Effector memory CD8-positive, alpha-beta T cell (primary cell): ENCODE measurements at regions not wholly inside any gene's neighbourhood (a gene's known extent, or its start where the extent isn't known, plus 50 kb on each side); places are given as distances from the start of the nearest gene placed in this dataset.
"Not testable (repeated sequence)": the region's sequence is repeated elsewhere in the genome, so short reads cannot be mapped to it uniquely, and the experiment has no call there.

ENCODE experiments used
- ATAC-seq: fragments of 150-1000 bp; cut with Tn5 transposase; replicated peaks from 2 replicates; pipeline ENCODE4 v1.10.0; 2021; ENCODE audit warnings: mild to moderate bottlenecking, moderate library complexity
- DNase-seq, 3 experiments: peaks; one replicate each; pipeline ENCODE4 v3.0.0; 2021
- H3K27ac Mint-ChIP-seq, 2 donors: one replicate each; pipeline ENCODE4 v1.8.0; 2022; ENCODE audit warnings: mild to moderate bottlenecking in 2 of 2, mixed read lengths in 2 of 2, moderate library complexity in 2 of 2
- H3K27me3 Mint-ChIP-seq, 2 donors: one replicate each; pipeline ENCODE4 v1.8.0; 2022; ENCODE audit warnings: mixed read lengths in 2 of 2
- H3K36me3 Mint-ChIP-seq: one replicate; pipeline ENCODE4 v1.8.0; 2022; ENCODE audit warnings: mild to moderate bottlenecking, moderate library complexity, mixed read lengths; ENCODE audit not compliant: insufficient read depth
- H3K4me1 Mint-ChIP-seq, 2 donors: one replicate each; pipeline ENCODE4 v1.8.0; 2022; ENCODE audit warnings: low read depth in 2 of 2, mixed read lengths in 2 of 2
- H3K4me3 Mint-ChIP-seq, 2 donors: one replicate each; pipeline ENCODE4 v1.8.0; 2022; ENCODE audit warnings: mild to moderate bottlenecking in 2 of 2, mixed read lengths in 2 of 2, moderate library complexity in 2 of 2
- H3K9me3 Mint-ChIP-seq, 2 donors: one replicate each; pipeline ENCODE4 v1.8.0; 2022; ENCODE audit warnings: mixed read lengths in 2 of 2

DNA sequence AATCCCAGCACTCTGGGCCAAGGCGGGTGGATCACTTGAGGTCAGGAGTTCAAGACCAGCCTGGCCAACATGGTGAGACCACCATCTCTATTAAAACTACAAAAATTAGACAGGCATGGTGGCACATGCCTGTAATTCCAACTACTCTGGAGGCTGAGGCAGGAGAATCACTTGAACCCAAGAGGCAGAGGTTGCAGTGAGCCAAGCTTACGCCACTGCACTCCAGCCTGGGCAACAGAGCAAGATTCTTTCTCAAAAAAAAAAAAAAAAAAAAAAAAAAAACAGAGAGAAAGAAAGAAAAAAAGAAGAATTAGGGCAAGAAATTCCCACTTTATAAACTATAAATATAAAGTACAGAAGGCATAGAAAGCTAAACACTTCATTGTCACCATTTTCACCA lies 98.2 kb upstream of the NDUFV2 start:
- not testable (repeated sequence) for H3K9me3 Mint-ChIP-seq, H3K27ac Mint-ChIP-seq, H3K4me3 Mint-ChIP-seq, DNase-seq, H3K4me1 Mint-ChIP-seq, H3K36me3 Mint-ChIP-seq, ATAC-seq
- peaks cover 49 to 55% of the 10 kb centered on the region in 2 donors for H3K27me3 Mint-ChIP-seq

- H3K36me3 Mint-ChIP-seq, H3K27ac Mint-ChIP-seq, H3K4me1 Mint-ChIP-seq, H3K9me3 Mint-ChIP-seq, DNase-seq, H3K4me3 Mint-ChIP-seq, ATAC-seq: not testable (repeated sequence)
- H3K27me3 Mint-ChIP-seq = peaks cover 42 to 51% of the 10 kb centered on the region in 2 donors
These were observed 94.8 kb upstream of the NDUFV2 start for GRCh38 chr18:9007700-9008099.

- Mint-ChIP-seq H3K27ac (no peak overlapping the region), H3K36me3 (no peaks in the 10 kb centered on the region), H3K4me1 (no peaks in the 10 kb centered on the region), H3K27me3 (peaks cover 37 to 47% of the 10 kb centered on the region in 2 donors), H3K4me3 (no peak overlapping the region), H3K9me3 (no peaks in the 10 kb centered on the region)
- ATAC-seq = no peak
- DNase-seq = no peak
These were observed 94.2 kb upstream of the NDUFV2 start for GRCh38 chr18:9008200-9008708.

DNA sequence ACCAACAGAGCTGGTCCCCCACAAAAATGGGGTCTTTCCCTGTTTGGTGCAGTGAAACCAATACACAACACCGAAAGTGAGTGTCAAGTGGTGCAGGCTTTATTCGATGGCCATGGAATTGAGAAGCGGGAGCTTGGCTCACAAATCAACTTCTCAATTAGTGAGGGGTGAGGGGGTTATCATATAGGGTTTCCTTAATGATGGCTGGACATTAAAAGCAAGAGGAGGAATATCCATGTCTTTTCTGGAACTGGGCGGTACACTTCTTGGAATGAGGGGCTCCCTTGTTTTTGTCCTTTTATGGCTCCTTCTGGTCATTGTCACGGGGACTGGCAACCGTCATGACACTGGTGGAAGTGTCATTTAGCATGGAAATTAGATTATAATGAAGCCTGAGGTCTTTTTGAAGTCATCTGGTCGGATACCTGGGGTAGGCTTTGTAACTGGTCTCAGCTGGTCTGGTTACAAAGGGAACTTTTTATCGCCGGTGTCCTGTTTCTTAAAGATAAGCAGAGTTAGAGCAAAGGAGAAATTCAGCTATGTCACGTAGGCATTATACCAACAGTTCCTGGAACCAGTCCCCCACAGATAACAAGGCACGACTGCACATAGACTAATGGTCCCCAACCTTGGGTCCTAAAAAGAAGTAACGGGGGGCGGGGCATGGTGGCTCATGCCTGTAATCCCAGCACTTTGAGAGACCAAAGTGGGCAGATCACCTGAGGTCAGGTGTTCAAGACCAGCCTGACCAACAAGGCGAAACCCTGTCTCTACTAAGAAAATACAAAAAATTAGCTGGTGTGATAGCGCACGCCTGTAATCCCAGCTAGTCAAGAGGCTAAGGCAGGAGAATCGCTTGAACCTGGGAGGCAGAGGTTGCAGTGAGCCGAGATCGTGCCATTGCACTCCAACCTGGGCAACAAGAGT lies 93.5 kb upstream of the NDUFV2 start:
- DNase-seq (no peak), ATAC-seq (no peak)
- Mint-ChIP-seq H3K27ac (no peak overlapping the region), H3K4me1 (no peaks in the 10 kb centered on the region), H3K36me3 (no peaks in the 10 kb centered on the region), H3K27me3 (peaks cover 31 to 42% of the 10 kb centered on the region in 2 donors), H3K4me3 (no peak overlapping the region), H3K9me3 (no peaks in the 10 kb centered on the region)

DNA sequence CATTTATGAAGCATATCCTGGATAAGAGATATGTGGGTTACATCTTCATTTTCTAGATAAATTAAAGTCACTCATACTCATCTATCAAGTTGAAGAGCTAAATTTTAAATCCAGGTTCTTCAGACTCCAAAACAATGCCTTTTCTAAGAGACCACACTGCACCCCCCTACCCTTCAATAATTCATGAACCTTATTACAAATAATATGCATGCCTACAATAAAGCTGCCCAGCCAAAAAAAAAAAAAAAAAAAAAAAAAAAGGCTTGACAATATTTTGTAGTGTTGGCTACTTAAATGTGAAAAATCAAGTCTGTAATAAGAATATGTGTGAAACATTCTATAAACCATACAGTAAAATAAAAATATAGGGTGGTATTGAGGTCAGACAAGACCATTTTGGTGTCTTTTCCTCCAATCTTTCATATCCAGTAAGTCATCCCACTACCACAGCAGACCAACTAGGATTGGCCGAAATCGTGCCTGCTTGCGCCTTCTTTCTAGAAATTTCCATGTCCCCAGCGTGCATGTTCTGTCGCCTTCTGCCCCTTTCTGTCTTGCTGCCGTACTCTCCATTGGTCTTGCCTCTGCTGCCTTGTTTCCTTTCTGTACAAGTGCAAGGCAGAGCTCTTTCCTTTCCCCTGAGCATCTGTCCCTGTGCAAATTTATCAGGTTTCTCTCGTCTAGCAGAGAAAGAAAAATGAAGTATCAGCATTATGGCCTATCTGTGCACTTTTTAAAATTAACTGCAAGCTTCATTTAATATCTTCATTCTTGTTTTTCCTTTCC lies 92.6 kb upstream of the NDUFV2 start:
- no peaks in the 10 kb centered on the region for H3K36me3 Mint-ChIP-seq

GRCh38 chr18:9011431-9011830 lies 91.1 kb upstream of the NDUFV2 start:
- Mint-ChIP-seq H3K36me3 (no peaks in the 10 kb centered on the region), H3K27ac (no peak overlapping the region), H3K9me3 (no peaks in the 10 kb centered on the region), H3K4me1 (no peaks in the 10 kb centered on the region), H3K27me3 (peaks cover 19 to 33% of the 10 kb centered on the region in 2 donors), H3K4me3 (no peak overlapping the region)
- no peak for ATAC-seq
- DNase-seq = no peak

More for the DNA sequence above, 92.6 kb upstream of the NDUFV2 start:
- Mint-ChIP-seq H3K9me3 (no peaks in the 10 kb centered on the region), H3K4me3 (no peak overlapping the region), H3K27ac (no peak overlapping the region), H3K27me3 (peaks cover 31 to 42% of the 10 kb centered on the region in 2 donors), H3K4me1 (no peaks in the 10 kb centered on the region)
- ATAC-seq (no peak), DNase-seq (no peak)

GRCh38 chr18:9013926-9014373 lies 88.5 kb upstream of the NDUFV2 start:
- no peak for DNase-seq
- no peak overlapping the region for H3K27ac Mint-ChIP-seq
- peaks cover 3% of the 10 kb centered on the region for H3K36me3 Mint-ChIP-seq
- no peak overlapping the region for H3K4me3 Mint-ChIP-seq
- H3K27me3 Mint-ChIP-seq = peaks cover 13 to 29% of the 10 kb centered on the region in 2 donors
- no peaks in the 10 kb centered on the region for H3K9me3 Mint-ChIP-seq
- peaks cover 0 to 2% of the 10 kb centered on the region in 2 donors for H3K4me1 Mint-ChIP-seq
- no peak for ATAC-seq

DNA sequence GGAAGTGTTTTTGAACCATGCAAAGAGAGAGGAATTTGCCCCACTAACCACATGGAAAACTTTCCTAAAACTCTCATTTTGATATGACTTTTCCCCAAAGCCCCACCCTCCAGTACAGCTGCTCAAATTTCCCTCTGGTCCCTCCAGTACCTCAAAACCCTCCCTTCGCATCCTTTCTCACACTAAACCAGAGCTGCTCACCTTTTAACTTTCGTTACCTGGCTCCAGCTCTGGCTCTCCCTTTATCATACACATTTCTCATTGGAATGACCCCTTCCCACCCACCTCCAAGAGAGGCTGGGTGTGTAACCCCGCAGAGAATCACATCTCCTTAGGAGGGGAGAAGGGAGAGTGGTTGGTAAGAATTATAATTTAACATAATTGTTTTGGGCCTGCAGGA lies 86.8 kb upstream of the NDUFV2 start:
- no peak for ATAC-seq
- Mint-ChIP-seq H3K4me1 (peaks cover 0 to 2% of the 10 kb centered on the region in 2 donors), H3K4me3 (no peak overlapping the region), H3K36me3 (peaks cover 3% of the 10 kb centered on the region), H3K27me3 (peaks cover 9 to 18% of the 10 kb centered on the region in 2 donors), H3K27ac (no peak overlapping the region), H3K9me3 (no peaks in the 10 kb centered on the region)
- no peak for DNase-seq

- peaks cover 0 to 2% of the 10 kb centered on the region in 2 donors for H3K4me1 Mint-ChIP-seq
- peaks cover 3% of the 10 kb centered on the region for H3K36me3 Mint-ChIP-seq
- H3K4me3 Mint-ChIP-seq = peak overlapping the region; percentile 49 to 70
- ATAC-seq = no peak
- peaks cover under 1 to 8% of the 10 kb centered on the region in 2 donors for H3K27me3 Mint-ChIP-seq
- no peak for DNase-seq
- H3K9me3 Mint-ChIP-seq = no peaks in the 10 kb centered on the region
- H3K27ac Mint-ChIP-seq = peak overlapping the region in 1 of 2 donors; percentile 46
These were observed 85.8 kb upstream of the NDUFV2 start for GRCh38 chr18:9016633-9017166.

- peak overlapping the region; percentile 49 to 70 for H3K4me3 Mint-ChIP-seq
- peak overlapping the region in 1 of 2 donors; percentile 46 for H3K27ac Mint-ChIP-seq
- DNase-seq (peak; percentile 2 to 11 (median 3)), ATAC-seq (peak; percentile 84)
- peaks cover 3% of the 10 kb centered on the region for H3K36me3 Mint-ChIP-seq
- no peaks in the 10 kb centered on the region for H3K9me3 Mint-ChIP-seq
- H3K4me1 Mint-ChIP-seq = peaks cover 0 to 2% of the 10 kb centered on the region in 2 donors
- H3K27me3 Mint-ChIP-seq = peaks cover 0 to 3% of the 10 kb centered on the region in 2 donors
These were observed 85.2 kb upstream of the NDUFV2 start for GRCh38 chr18:9017167-9017904.

- Mint-ChIP-seq H3K36me3 (peaks cover 3% of the 10 kb centered on the region), H3K4me1 (peaks cover 0 to 2% of the 10 kb centered on the region in 2 donors), H3K27me3 (no peaks in the 10 kb centered on the region), H3K9me3 (no peaks in the 10 kb centered on the region), H3K4me3 (peak overlapping the region in 1 of 2 donors; percentile 70), H3K27ac (peak overlapping the region in 1 of 2 donors; percentile 46)
- DNase-seq (no peak), ATAC-seq (no peak)
These were observed 84.6 kb upstream of the NDUFV2 start for GRCh38 chr18:9017905-9018227.

- no peak for ATAC-seq
- DNase-seq = no peak
- no peaks in the 10 kb centered on the region for H3K9me3 Mint-ChIP-seq
- peaks cover 0 to under 1% of the 10 kb centered on the region in 2 donors for H3K27me3 Mint-ChIP-seq
- no peak overlapping the region for H3K4me3 Mint-ChIP-seq
- H3K27ac Mint-ChIP-seq = no peak overlapping the region
- H3K4me1 Mint-ChIP-seq = peaks cover 0 to 2% of the 10 kb centered on the region in 2 donors
- H3K36me3 Mint-ChIP-seq = peaks cover 3% of the 10 kb centered on the region
These were observed 83.4 kb upstream of the NDUFV2 start for GRCh38 chr18:9019135-9019534.

DNA sequence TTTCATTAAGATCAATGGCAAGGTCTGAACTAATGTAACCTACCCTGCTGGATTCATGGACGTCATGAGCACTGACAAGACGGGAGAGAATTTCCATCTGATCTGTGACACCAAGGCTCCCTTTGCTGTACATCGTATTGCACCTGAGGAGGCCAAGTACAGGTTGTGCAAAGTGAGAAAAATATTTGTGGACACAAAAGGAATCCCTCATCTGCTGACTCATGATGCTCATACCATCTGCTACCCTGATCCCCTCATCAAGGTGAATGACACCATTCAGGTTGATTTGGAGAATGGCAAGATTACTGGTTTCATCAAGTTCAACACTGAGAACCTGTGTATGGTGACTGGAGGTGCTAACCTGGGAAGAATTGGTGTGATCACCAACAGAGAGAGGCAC lies 82.3 kb upstream of the NDUFV2 start:
- Mint-ChIP-seq H3K9me3 (no peaks in the 10 kb centered on the region), H3K36me3 (peaks cover 3% of the 10 kb centered on the region), H3K27ac (no peak overlapping the region), H3K4me1 (peaks cover 0 to 2% of the 10 kb centered on the region in 2 donors), H3K4me3 (no peak overlapping the region), H3K27me3 (peaks cover 0 to 5% of the 10 kb centered on the region in 2 donors)
- ATAC-seq (no peak), DNase-seq (no peak)
